ENCODE measurements at regions not wholly inside any gene's neighbourhood (a gene's known extent, or its start where the extent isn't known, plus 50 kb on each side); places are given as distances from the start of the nearest gene placed in this dataset.

GRCh38 chr3:148002705-148003205 lies 593.6 kb downstream of the ZIC1 start:
- in situ Hi-C loops (cut with HindIII; ENCODE audit: low pct_unique_long_range_greater_than_20kb, low sequenced_read_pairs): no loop called here
- DNase-seq (ENCODE audit: low read depth, low spot score): no peak

GRCh38 chr3:148004331-148004730 lies 595.2 kb downstream of the ZIC1 start:
- in situ Hi-C loops (cut with HindIII; ENCODE audit: low pct_unique_long_range_greater_than_20kb, low sequenced_read_pairs): no loop called here
- DNase-seq (ENCODE audit: low read depth, low spot score): no peak

GRCh38 chr3:148005456-148005855 lies 596.3 kb downstream of the ZIC1 start:
- DNase-seq (ENCODE audit: low read depth, low spot score): no peak
- in situ Hi-C loops (cut with HindIII; ENCODE audit: low pct_unique_long_range_greater_than_20kb, low sequenced_read_pairs): no loop called here

GRCh38 chr3:148006508-148006907 lies 597.3 kb downstream of the ZIC1 start:
- in situ Hi-C loops (cut with HindIII; ENCODE audit: low pct_unique_long_range_greater_than_20kb, low sequenced_read_pairs): no loop called here

GRCh38 chr3:148008591-148008990 lies 599.4 kb downstream of the ZIC1 start:
- in situ Hi-C loops (cut with HindIII; ENCODE audit: low pct_unique_long_range_greater_than_20kb, low sequenced_read_pairs): no loop called here
- DNase-seq (ENCODE audit: low read depth, low spot score): no peak

More at GRCh38 chr3:148006508-148006907, 597.3 kb downstream of the ZIC1 start:
- DNase-seq (ENCODE audit: low read depth, low spot score): no peak

- no peak for DNase-seq (ENCODE audit: low read depth, low spot score)
- in situ Hi-C loops (cut with HindIII; ENCODE audit: low pct_unique_long_range_greater_than_20kb, low sequenced_read_pairs): no loop called here
Measured at GRCh38 chr3:148020861-148021260, 611.7 kb downstream of the ZIC1 start.

GRCh38 chr3:148021381-148021780 lies 612.2 kb downstream of the ZIC1 start:
- no peak for DNase-seq (ENCODE audit: low read depth, low spot score)
- in situ Hi-C loops (cut with HindIII; ENCODE audit: low pct_unique_long_range_greater_than_20kb, low sequenced_read_pairs): no loop called here

GRCh38 chr3:148023994-148024393 lies 614.8 kb downstream of the ZIC1 start:
- in situ Hi-C loops (cut with HindIII; ENCODE audit: low pct_unique_long_range_greater_than_20kb, low sequenced_read_pairs): no loop called here
- no peak for DNase-seq (ENCODE audit: low read depth, low spot score)

GRCh38 chr3:148026009-148026588 lies 616.9 kb downstream of the ZIC1 start:
- no peak for DNase-seq (ENCODE audit: low read depth, low spot score)
- in situ Hi-C loops (cut with HindIII; ENCODE audit: low pct_unique_long_range_greater_than_20kb, low sequenced_read_pairs): no loop called here

GRCh38 chr3:148030975-148031374 lies 621.8 kb downstream of the ZIC1 start:
- in situ Hi-C loops (cut with HindIII; ENCODE audit: low pct_unique_long_range_greater_than_20kb, low sequenced_read_pairs): no loop called here

GRCh38 chr3:148034353-148034752 lies 625.2 kb downstream of the ZIC1 start:
- in situ Hi-C loops (cut with HindIII; ENCODE audit: low pct_unique_long_range_greater_than_20kb, low sequenced_read_pairs): no loop called here

More at GRCh38 chr3:148030975-148031374, 621.8 kb downstream of the ZIC1 start:
- no peak for DNase-seq (ENCODE audit: low read depth, low spot score)

GRCh38 chr3:148036331-148036876 lies 627.2 kb downstream of the ZIC1 start:
- in situ Hi-C loops (cut with HindIII; ENCODE audit: low pct_unique_long_range_greater_than_20kb, low sequenced_read_pairs): no loop called here
- DNase-seq (ENCODE audit: low read depth, low spot score): no peak

More at GRCh38 chr3:148034353-148034752, 625.2 kb downstream of the ZIC1 start:
- no peak for DNase-seq (ENCODE audit: low read depth, low spot score)

GRCh38 chr3:148042663-148043445 lies 633.7 kb downstream of the ZIC1 start:
- in situ Hi-C loops (cut with HindIII; ENCODE audit: low pct_unique_long_range_greater_than_20kb, low sequenced_read_pairs): no loop called here
- DNase-seq (ENCODE audit: low read depth, low spot score): no peak

GRCh38 chr3:148044151-148044550 lies 635.0 kb downstream of the ZIC1 start:
- DNase-seq (ENCODE audit: low read depth, low spot score): no peak
- in situ Hi-C loops (cut with HindIII; ENCODE audit: low pct_unique_long_range_greater_than_20kb, low sequenced_read_pairs): no loop called here

- DNase-seq (ENCODE audit: low read depth, low spot score): no peak
- in situ Hi-C loops (cut with HindIII; ENCODE audit: low pct_unique_long_range_greater_than_20kb, low sequenced_read_pairs): no loop called here
Measured at GRCh38 chr3:148054999-148055398, 642.7 kb upstream of the AGTR1 start.

- in situ Hi-C loops (cut with HindIII; ENCODE audit: low pct_unique_long_range_greater_than_20kb, low sequenced_read_pairs): no loop called here
- no peak for DNase-seq (ENCODE audit: low read depth, low spot score)
Measured at GRCh38 chr3:148062590-148062989, 635.1 kb upstream of the AGTR1 start.

GRCh38 chr3:148066802-148067201 lies 630.9 kb upstream of the AGTR1 start:
- DNase-seq (ENCODE audit: low read depth, low spot score): no peak
- in situ Hi-C loops (cut with HindIII; ENCODE audit: low pct_unique_long_range_greater_than_20kb, low sequenced_read_pairs): no loop called here

GRCh38 chr3:148068466-148068865 lies 629.2 kb upstream of the AGTR1 start:
- no peak for DNase-seq (ENCODE audit: low read depth, low spot score)
- in situ Hi-C loops (cut with HindIII; ENCODE audit: low pct_unique_long_range_greater_than_20kb, low sequenced_read_pairs): no loop called here

GRCh38 chr3:148070041-148070440 lies 627.7 kb upstream of the AGTR1 start:
- DNase-seq (ENCODE audit: low read depth, low spot score): no peak
- in situ Hi-C loops (cut with HindIII; ENCODE audit: low pct_unique_long_range_greater_than_20kb, low sequenced_read_pairs): no loop called here
